ENCODE measurements at regions not wholly inside any gene's neighbourhood (a gene's known extent, or its start where the extent isn't known, plus 50 kb on each side); places are given as distances from the start of the nearest gene placed in this dataset.
"Not testable (repeated sequence)": the region's sequence is repeated elsewhere in the genome, so short reads cannot be mapped to it uniquely, and the experiment has no call there.

DNA sequence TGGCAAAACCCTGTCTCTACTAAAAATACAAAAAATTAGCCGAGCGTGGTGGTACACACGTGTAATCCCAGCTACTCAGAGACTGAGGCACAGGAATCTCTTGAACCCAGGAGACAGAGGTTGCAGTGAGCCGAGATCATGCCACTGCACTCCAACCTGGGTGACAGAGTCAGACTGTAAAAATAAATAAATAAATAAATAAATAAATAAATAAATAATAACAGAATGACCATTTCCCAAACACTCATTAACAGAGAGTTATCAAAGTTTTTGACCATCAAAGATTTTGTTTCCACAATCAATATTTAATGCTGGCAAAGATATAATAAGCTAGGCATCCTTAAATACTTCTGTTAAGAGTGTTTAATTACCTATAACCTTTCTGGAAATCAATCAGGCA is 299.4 kb downstream of the KCTD12 start:
- DNase-seq (ENCODE audit: low spot score), result no peak
- intact Hi-C loops (cut with DNase I), result no loop called here

- intact Hi-C loops (cut with DNase I), result no loop called here
- DNase-seq (ENCODE audit: low spot score), result no peak
These were observed 306.5 kb downstream of the KCTD12 start for GRCh38 chr13:76579701-76580100.

DNA sequence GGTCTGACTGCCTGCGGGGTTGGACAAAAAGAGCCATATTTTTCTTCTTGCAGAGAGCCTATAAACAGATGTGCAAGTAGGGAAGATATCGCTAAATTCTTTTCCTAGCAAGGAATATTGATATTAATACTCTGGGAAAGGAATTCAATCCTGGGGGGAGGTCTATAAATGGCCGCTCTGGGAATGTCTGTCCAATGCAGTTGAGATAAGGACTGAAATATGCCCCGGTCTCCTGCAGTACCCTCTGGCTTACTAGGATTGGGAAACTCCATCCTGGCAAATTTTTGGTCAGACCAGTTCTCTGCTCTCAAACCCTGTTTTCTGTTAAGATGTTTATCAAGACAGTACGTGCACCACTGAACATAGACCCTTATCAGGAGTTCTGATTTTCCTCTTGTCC is 310.6 kb downstream of the KCTD12 start:
- intact Hi-C loops (cut with DNase I), result not testable (repeated sequence)

DNA sequence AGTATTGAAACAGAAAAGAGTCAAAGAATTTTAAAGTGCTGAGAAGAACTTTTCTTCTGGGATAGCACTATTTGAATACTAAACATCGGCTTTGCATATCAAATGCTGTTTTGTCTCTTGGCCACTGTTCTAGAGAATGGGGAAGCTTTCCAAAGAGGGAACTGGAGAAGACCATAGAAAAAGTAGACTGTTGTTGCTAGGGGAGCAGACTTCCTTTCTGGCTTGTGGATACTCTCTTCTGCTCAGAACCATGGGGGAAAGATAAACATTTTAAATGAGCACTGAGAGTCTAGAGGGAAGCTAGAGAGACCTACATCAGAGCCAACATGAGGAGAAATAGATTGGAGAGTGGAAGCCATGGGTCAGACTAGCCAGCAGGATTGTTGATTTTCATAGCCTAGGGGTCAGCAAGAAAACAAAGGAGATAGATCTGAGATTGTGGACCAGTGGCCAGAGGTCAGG is 315.7 kb downstream of the KCTD12 start:
- intact Hi-C loops (cut with DNase I), result no loop called here
- no peak for DNase-seq (ENCODE audit: low spot score)

More for the DNA sequence above, 310.6 kb downstream of the KCTD12 start:
- not testable (repeated sequence) for DNase-seq (ENCODE audit: low spot score)

GRCh38 chr13:76556627-76557026 is 329.6 kb downstream of the KCTD12 start:
- no peak for DNase-seq (ENCODE audit: low spot score)
- intact Hi-C loops (cut with DNase I), result no loop called here

- intact Hi-C loops (cut with DNase I), result no loop called here
- DNase-seq (ENCODE audit: low spot score), result no peak
These were observed 333.4 kb downstream of the KCTD12 start for GRCh38 chr13:76552807-76553206.

GRCh38 chr13:76552041-76552772 is 334.0 kb downstream of the KCTD12 start:
- intact Hi-C loops (cut with DNase I), result no loop called here
- DNase-seq (ENCODE audit: low spot score), result no peak

DNA sequence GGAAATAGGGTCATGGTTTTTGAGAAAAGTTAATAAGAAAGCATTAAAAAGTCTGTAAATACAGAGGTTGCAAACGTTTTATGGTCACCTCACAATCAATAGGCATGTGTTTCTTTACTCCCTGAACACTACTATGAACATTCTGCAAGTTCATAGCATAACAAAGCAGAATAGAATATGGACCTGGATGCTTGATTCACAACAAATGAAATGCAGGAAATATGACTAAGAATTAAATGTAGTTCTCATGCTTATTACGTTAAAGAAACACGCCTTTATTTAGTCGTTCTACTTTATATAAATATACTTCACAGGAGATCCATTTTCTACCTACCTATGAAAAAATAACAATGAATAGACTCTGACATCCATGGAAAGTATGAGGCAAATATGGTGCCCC is 344.0 kb downstream of the KCTD12 start:
- intact Hi-C loops (cut with DNase I), result no loop called here
- no peak for DNase-seq (ENCODE audit: low spot score)

DNA sequence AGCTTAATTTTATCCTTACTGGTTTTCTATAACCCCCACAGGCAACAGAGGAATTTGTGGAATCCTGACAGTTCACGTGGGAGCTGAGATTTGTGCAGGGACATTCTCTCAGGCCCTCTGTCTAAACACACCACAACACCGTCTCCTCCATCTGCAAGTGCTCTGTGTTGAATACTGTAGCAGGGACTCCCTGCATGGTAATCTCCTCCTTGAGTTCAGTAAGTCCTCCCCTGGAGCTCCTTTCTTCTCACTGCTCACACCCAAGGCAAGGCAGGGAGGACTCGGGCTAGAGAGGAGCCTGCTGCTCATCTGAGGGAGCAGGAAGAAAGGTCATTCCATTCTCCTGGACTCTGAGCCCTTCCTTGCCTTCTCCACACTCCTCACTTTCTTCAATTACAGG is 348.2 kb downstream of the KCTD12 start:
- intact Hi-C loops (cut with DNase I), result no loop called here
- DNase-seq (ENCODE audit: low spot score), result no peak

DNA sequence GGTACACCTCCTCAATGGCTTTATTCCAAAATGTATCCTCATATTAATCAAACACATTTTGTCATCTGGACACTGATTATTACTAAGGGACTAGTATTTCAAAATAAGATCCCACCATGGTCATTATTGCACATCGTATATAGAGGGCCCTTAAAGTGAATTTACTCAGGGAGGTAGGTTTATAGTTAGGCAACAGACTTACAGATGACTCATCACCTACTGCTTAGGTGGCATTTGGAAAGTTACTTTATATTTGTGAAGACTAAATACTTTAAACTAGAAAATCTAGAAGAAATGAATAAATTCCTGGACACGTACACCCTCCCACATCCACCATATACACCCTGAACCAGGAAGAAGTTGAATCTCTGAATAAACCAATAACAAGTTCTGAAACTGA is 353.0 kb downstream of the KCTD12 start:
- intact Hi-C loops (cut with DNase I), result no loop called here
- DNase-seq (ENCODE audit: low spot score), result no peak

DNA sequence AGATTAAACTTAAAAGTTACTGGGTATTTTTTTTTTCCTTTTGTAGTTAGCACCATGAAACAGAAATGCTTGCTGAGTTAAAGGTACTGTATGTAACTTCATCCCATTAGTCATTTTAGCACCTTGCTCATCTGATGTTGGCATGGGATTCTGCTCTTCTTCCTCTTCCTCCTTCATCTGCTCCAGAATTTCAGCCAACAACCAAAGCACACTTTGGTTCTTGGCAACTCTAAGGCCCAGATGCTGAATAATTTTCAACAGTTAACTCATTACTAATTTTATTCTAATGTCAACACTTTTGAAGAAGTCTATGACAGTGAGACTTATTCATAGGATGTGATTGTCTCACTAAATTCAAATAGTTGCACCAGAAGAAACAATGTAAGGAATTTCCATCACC is 359.2 kb downstream of the KCTD12 start:
- intact Hi-C loops (cut with DNase I), result no loop called here
- DNase-seq (ENCODE audit: low spot score), result no peak

DNA sequence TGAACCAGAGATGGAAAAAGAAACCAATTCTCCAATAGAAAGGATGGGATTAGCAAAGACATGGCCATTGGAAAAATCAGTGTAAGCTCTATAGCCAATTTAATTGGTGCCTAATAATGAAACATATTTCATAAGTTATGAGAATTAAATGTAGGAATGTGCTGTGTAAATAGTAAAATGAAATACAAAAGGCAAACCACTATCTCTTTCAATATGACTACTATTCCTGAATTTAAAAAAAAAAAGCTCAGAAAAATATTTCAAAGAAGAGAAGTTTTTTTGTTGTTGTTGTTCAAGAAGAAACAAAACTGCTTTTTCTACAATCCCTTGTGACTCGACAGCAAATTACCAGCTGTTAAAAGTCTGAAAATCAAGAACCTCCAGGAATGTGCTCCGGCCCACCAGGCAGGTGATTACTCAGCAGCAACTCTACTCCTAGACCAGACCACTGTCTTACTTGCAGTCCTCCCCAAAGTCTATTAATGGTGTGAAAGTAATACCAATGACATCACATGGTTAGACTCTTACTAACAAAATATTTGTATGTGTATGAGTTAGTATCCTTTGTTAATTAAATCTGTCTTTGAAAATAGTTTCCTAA is 362.4 kb downstream of the KCTD12 start:
- no peak for DNase-seq (ENCODE audit: low spot score)
- intact Hi-C loops (cut with DNase I), result no loop called here

GRCh38 chr13:76522083-76522755 is 364.0 kb downstream of the KCTD12 start:
- DNase-seq (ENCODE audit: low spot score), result no peak
- intact Hi-C loops (cut with DNase I), result no loop called here

- DNase-seq (ENCODE audit: low spot score), result no peak
- intact Hi-C loops (cut with DNase I), result no loop called here
These were observed 366.5 kb downstream of the KCTD12 start for GRCh38 chr13:76519685-76520084.

- intact Hi-C loops (cut with DNase I), result no loop called here
- no peak for DNase-seq (ENCODE audit: low spot score)
These were observed 369.6 kb downstream of the KCTD12 start for GRCh38 chr13:76516586-76516985.

DNA sequence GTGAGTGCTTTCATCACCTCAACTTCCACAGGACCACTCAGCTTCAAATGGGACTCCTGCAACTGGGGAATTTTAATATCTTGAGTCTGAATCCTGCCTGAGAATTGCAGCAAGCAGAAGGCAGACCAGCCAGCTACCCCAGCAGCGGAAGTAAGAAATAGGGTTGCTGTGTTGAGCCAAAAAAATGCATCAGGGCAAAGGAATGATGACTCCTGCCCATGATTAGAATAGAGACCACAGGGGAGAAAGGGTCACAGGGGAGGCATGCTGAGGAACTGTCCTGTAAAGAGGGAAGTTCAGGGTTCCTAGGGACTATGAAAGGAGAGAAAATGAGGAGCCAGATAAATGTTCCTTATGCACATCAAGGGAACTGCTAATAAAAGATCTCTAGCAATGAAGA is 370.2 kb downstream of the KCTD12 start:
- no peak for DNase-seq (ENCODE audit: low spot score)
- intact Hi-C loops (cut with DNase I), result no loop called here

DNA sequence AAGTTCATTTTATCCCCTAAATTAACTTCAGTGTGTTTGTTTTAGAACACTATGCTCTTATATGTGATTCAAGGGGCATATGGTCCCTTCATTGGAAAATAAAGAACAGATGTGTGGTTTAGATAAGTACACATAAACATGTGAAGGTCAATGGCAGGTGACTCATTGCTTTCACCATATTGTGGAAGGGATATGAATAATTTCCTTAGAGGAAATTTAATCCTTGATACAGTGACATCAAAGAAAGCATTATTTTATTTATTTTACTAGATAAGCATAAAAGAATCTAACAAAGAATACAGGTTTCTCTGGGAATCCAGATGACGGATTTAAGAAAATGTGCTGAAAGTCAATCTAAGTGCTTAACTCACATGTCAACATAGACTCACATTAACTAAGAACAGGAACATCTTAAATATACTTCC is 373.5 kb downstream of the KCTD12 start:
- no peak for DNase-seq (ENCODE audit: low spot score)
- intact Hi-C loops (cut with DNase I), result no loop called here

DNA sequence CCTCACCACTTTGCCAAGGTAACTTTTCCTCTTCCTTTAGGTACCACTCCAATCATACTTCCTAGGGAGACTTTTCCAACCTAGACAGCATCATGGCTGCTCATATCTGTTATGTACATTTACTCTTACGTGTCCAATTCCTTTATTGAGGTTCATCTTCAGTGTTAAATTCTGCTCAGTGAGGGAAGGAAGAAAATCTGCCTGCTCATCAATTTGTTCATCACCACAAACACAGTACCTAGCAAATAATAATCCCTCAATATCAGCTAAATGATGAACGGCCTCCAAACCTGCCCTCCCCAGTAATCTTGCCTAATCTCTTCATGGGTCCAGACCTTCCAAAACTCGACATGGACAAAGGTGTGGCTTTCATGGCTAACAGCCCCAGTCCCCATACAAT is 380.8 kb downstream of the KCTD12 start:
- no peak for DNase-seq (ENCODE audit: low spot score)
- intact Hi-C loops (cut with DNase I), result no loop called here

- DNase-seq (ENCODE audit: low spot score), result no peak
- intact Hi-C loops (cut with DNase I), result no loop called here
These were observed 382.4 kb downstream of the KCTD12 start for GRCh38 chr13:76503766-76504165.

GRCh38 chr13:76503291-76503690 is 382.9 kb downstream of the KCTD12 start:
- intact Hi-C loops (cut with DNase I), result no loop called here
- no peak for DNase-seq (ENCODE audit: low spot score)

DNA sequence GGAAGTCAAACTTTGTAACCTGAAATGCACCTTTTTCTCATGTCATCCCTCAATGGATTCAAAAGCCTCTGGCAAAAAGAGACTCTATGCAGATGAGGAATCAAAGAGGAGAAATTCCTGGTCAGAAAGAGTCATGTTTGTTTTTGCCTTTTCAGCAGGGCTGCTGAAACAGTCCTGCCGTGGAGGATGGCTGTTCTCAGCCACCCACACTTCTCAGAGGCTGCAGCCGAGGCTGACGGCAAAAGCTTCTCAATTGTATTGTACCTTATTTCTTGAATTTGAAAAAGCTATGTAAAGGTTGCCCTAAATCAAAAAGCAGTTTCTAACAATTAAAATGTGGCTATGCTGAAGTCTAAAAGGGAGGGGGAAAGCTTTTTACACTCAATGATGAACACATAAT is 385.3 kb downstream of the KCTD12 start:
- intact Hi-C loops (cut with DNase I), result no loop called here
- no peak for DNase-seq (ENCODE audit: low spot score)
